ENCODE measurements at regions not wholly inside any gene's neighbourhood (a gene's known extent, or its start where the extent isn't known, plus 50 kb on each side); places are given as distances from the start of the nearest gene placed in this dataset.

DNA sequence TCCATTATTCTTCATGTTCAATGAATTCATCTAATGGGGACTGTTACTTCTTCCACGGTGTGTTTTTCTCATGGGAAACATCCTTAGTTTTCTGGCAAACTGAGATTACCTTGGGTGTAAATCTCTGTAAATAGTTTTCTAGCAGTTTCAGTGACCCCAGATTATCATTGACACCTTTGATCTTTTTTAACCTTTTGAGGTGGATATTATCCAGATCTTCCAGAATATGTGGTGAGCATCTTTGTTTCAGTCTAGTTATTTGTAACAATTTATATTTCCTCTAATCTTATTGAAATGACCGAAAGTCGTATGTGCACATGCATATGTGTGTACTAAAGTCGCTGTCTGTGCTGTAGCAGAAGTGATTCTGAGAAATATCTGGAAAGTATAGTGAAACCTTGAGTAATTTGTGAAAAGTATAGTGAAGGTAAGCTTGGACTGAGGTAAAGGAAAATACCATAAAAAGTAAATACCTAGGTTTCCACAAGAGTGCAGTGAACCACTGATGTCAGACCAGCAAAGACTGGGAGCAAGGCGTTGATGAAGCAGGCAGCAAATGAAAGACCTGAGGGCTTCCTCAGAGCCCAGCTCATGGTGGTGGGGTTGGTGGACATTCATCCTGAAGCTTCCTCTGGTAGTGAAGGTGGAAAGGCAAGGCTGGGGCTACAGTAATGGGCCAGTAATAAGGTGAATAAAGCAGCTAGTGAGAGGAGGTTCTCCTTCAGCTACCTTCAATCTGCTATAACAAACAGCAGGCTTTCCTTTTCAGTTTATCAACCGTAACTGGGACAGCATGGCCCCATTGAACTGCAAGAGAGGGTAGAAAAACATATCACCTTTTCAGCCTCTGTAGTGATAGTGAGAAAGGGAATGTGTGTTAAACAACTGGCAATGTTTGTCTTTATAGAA is 480.2 kb upstream of the FBXO33 start (continued):
- TF ChIP-seq, protein P1, sequence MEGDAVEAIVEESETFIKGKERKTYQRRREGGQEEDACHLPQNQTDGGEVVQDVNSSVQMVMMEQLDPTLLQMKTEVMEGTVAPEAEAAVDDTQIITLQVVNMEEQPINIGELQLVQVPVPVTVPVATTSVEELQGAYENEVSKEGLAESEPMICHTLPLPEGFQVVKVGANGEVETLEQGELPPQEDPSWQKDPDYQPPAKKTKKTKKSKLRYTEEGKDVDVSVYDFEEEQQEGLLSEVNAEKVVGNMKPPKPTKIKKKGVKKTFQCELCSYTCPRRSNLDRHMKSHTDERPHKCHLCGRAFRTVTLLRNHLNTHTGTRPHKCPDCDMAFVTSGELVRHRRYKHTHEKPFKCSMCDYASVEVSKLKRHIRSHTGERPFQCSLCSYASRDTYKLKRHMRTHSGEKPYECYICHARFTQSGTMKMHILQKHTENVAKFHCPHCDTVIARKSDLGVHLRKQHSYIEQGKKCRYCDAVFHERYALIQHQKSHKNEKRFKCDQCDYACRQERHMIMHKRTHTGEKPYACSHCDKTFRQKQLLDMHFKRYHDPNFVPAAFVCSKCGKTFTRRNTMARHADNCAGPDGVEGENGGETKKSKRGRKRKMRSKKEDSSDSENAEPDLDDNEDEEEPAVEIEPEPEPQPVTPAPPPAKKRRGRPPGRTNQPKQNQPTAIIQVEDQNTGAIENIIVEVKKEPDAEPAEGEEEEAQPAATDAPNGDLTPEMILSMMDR (IDR thresholded peaks at IDR 0.05 in 2 of 3, conservative IDR thresholded peaks at IDR 0.05 in 1 of 3; ENCODE audit: borderline replicate concordance in 1 of 3, insufficient read depth in 1 of 3, low read depth in 2 of 3, low read length in 2 of 3): no peak
- TF ChIP-seq ZNF274 (IDR thresholded peaks at IDR 0.05; ENCODE audit: low read depth, low read length): no peak
- no peak for TF ChIP-seq POLR2AphosphoS5 (IDR thresholded peaks at IDR 0.05; ENCODE audit: low read depth, low read length)
- TF ChIP-seq, protein P2, sequence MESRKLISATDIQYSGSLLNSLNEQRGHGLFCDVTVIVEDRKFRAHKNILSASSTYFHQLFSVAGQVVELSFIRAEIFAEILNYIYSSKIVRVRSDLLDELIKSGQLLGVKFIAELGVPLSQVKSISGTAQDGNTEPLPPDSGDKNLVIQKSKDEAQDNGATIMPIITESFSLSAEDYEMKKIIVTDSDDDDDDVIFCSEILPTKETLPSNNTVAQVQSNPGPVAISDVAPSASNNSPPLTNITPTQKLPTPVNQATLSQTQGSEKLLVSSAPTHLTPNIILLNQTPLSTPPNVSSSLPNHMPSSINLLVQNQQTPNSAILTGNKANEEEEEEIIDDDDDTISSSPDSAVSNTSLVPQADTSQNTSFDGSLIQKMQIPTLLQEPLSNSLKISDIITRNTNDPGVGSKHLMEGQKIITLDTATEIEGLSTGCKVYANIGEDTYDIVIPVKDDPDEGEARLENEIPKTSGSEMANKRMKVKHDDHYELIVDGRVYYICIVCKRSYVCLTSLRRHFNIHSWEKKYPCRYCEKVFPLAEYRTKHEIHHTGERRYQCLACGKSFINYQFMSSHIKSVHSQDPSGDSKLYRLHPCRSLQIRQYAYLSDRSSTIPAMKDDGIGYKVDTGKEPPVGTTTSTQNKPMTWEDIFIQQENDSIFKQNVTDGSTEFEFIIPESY (IDR thresholded peaks at IDR 0.05; ENCODE audit: extremely low read depth, insufficient replicate concordance, low read length): no peak
- TF ChIP-seq ZFX (IDR thresholded peaks at IDR 0.05): no peak

DNA sequence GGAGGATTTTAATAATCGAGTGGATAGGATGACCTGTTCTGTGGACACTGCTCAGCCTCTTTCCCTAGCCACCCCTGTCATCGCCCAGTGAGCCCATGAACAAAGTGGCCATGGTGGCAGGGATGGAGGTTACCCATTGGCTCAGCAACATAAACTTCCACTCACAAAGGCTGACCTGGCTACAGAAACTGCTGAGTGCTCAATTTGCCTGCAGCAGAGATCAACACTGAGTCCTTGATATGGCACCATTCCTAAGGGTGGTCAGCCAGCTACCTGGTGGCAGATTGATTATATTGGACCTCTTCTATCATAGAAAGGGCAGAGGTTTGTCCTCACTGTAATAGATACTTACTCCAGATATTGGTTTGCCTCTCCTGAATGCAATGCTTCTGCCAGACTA is 465.4 kb upstream of the FBXO33 start:
- no TSS peak for BruUV-seq (replicated peaks)
- ChIA-PET POLR2A (no interaction called here), CTCF (no interaction called here), RAD21 (ENCODE audit: low non-redundant PET in 1 of 2, low total read pairs in 2 of 2, uncharacterized antibody in 2 of 2, unreplicated experiment in 2 of 2) (no interaction called here)
- no peak overlapping the region for H2AFZ ChIP-seq (ENCODE audit: low read depth, low read length, poor library complexity, severe bottlenecking)
- ATAC-seq: no peak
- no peak overlapping the region for H3K9ac ChIP-seq (ENCODE audit: low read length)
- H4K20me1 ChIP-seq (ENCODE audit: insufficient read depth): no peaks in the 10 kb centered on the region
- H3K9me2 ChIP-seq (ENCODE audit: insufficient read depth): no peaks in the 10 kb centered on the region
- H3K27ac ChIP-seq (ENCODE audit: low read depth, low read length): no peak overlapping the region
- no peaks in the 10 kb centered on the region for H3K79me2 ChIP-seq (ENCODE audit: insufficient read depth, low read length)
- H3K4me1 ChIP-seq (ENCODE audit: control insufficient read depth in 1 of 2, insufficient read depth in 2 of 2, low read length in 2 of 2): no peaks in the 10 kb centered on the region
- no peaks in the 10 kb centered on the region for H3K9me3 ChIP-seq (ENCODE audit: control insufficient read depth in 1 of 2, insufficient read depth in 1 of 2, low read depth in 1 of 2, low read length in 2 of 2)
- DNase-seq (ENCODE audit: low read depth, low spot score): no peak
- no peaks in the 10 kb centered on the region for H3K27me3 ChIP-seq (ENCODE audit: insufficient read depth, low read length)
- no peaks in the 10 kb centered on the region for H3K36me3 ChIP-seq (ENCODE audit: control insufficient read depth in 1 of 2, insufficient read depth in 2 of 2, low read length in 2 of 2)
- intact Hi-C loops (cut with micrococcal nuclease): no loop called here
- H3K4me3 ChIP-seq (replicated peaks in 1 of 2; ENCODE audit: low read depth in 1 of 2, low read length in 2 of 2): no peak overlapping the region
- H3K4me2 ChIP-seq (ENCODE audit: low read length): no peak overlapping the region
- TF ChIP-seq EZH2 (IDR thresholded peaks at IDR 0.05): no peak
- no peak for TF ChIP-seq POLR2A (IDR thresholded peaks at IDR 0.05; ENCODE audit: borderline replicate concordance, extremely low read depth, insufficient read depth, insufficient read length)
- TF ChIP-seq CEBPB (IDR thresholded peaks at IDR 0.05; ENCODE audit: low read depth): no peak
- TF ChIP-seq SIN3A (IDR thresholded peaks at IDR 0.05; ENCODE audit: low read depth): no peak
- TF ChIP-seq RAD21 (IDR thresholded peaks at IDR 0.05; ENCODE audit: low read depth): no peak
- TF ChIP-seq, protein P1 (IDR thresholded peaks at IDR 0.05 in 2 of 3, conservative IDR thresholded peaks at IDR 0.05 in 1 of 3; ENCODE audit: borderline replicate concordance in 1 of 3, insufficient read depth in 1 of 3, low read depth in 2 of 3, low read length in 2 of 3): no peak
- TF ChIP-seq SP1 (IDR thresholded peaks at IDR 0.05; ENCODE audit: low read depth): no peak
- TF ChIP-seq, protein P3, sequence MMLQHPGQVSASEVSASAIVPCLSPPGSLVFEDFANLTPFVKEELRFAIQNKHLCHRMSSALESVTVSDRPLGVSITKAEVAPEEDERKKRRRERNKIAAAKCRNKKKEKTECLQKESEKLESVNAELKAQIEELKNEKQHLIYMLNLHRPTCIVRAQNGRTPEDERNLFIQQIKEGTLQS (IDR thresholded peaks at IDR 0.05): no peak
- no peak for TF ChIP-seq YY1 (IDR thresholded peaks at IDR 0.05; ENCODE audit: extremely low read depth, insufficient replicate concordance, low read depth, low read length)
- no peak for TF ChIP-seq ZNF274 (IDR thresholded peaks at IDR 0.05; ENCODE audit: low read depth, low read length)
- no peak for TF ChIP-seq TCF7L2 (IDR thresholded peaks at IDR 0.05; ENCODE audit: borderline replicate concordance, extremely low read depth, insufficient read depth, insufficient read length)
